ENCODE measurements at regions not wholly inside any gene's neighbourhood (a gene's known extent, or its start where the extent isn't known, plus 50 kb on each side); places are given as distances from the start of the nearest gene placed in this dataset.

DNA sequence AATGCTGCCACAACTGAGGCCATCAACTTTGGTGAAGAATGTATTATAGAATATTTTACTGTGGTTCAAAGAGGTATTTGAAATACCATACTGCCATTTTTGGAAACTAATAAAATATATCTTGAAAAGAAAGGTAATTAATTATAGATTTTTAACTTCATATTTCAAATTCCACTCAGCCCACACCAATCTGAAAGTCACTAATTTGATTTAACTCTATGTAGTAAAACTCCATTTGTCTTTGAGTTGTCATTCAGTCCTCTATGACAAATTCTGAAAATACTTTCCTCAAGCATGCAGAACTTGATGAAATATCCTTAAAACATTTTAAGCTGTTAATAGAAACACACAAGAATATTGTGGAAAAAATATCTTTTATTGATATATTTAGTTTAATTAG, 1196.7 kb upstream of the CITED2 start:
- TF ChIP-seq REST (IDR thresholded peaks at IDR 0.05; ENCODE audit: borderline replicate concordance), result no peak
- TF ChIP-seq EZH2 (IDR thresholded peaks at IDR 0.05; ENCODE audit: borderline replicate concordance, insufficient read depth, low read length, poor library complexity, severe bottlenecking), result no peak
- TF ChIP-seq CTCF (IDR thresholded peaks at IDR 0.05; ENCODE audit: poor library complexity, severe bottlenecking), result no peak
- TF ChIP-seq TAF1 (IDR thresholded peaks at IDR 0.05; ENCODE audit: low read depth), result no peak

Data from neural cell (in vitro differentiated cells).